ENCODE measurements at regions not wholly inside any gene's neighbourhood (a gene's known extent, or its start where the extent isn't known, plus 50 kb on each side); places are given as distances from the start of the nearest gene placed in this dataset.

DNA sequence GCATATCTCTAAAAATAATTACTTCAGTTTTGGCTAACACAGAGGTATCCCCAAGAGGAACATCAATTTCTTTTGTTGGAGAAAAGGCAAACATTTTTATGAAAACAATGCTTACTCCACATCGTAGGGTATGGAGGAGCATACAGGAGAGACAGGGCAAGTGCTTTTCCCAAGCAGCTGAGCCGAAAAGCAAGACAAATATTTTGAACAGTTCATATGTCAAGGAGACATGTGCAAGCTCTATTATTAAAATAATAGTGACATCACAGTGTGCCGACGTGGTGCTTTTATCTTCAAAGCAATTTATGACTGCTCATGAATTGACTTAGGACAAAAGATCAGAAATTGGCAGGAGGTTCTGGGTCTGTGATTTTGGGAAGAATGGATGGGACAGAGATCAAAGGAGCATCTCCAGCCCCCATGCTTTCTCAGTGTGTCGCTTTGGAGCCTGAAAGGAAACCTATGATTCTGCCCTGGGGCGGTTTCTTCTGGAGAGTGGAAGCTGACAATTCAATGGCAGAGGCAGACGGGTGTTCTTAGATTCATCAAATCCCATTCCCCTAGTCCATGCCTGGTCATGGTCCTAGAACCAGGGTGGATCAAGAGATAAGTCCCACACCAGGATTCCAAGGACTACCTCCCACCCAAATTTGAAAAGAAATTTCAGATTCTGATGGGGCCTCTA lies 97.1 kb downstream of the JCAD start:
- DNase-seq (ENCODE audit: low spot score): no peak
- in situ Hi-C loops (cut with HindIII; ENCODE audit: low sequenced_read_pairs): no loop called here

DNA sequence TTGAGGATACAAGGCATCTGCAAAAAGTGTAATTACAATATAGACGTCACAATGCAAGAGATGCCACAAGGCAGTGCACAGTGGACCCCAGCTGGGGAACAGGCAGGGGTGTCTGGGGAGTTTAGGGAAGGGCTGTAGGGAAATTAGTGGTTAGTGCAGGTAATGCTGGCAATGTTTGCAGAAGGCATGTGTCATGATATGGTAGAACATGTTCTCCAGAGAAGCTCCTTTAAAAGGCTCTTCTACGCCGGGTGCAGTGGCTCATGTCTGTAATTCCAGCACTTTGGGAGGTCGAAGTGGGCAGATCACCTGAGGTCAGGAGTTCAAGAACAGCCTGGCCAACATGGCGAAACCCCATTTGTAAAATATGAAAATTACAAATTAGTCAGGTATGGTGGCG lies 98.0 kb downstream of the JCAD start:
- in situ Hi-C loops (cut with HindIII; ENCODE audit: low sequenced_read_pairs): no loop called here
- DNase-seq (ENCODE audit: low spot score): no peak

- in situ Hi-C loops (cut with HindIII; ENCODE audit: low sequenced_read_pairs): no loop called here
- peak; percentile 54 for DNase-seq (ENCODE audit: low spot score)
These were observed 99.1 kb downstream of the JCAD start for GRCh38 chr10:29960261-29960660.

DNA sequence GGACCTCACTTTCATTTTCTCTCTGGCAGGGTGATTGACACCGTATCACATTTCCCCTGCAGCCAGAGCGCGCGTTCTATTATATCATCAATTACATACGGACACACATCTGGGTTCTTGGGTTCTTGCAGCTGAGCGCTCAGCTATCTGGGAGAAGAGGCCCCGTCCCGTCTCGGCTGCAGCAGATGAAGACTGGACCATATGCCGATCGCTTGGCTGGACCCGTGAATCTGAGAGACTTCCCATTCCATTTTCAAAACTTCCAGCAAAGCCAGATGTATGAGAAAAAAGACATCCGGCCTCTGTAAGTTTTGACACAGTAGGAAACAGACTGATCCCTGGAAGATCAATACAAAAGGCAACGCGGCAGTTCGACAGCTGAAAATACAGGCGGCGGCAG lies 99.8 kb downstream of the JCAD start:
- DNase-seq (ENCODE audit: low spot score): no peak
- in situ Hi-C loops (cut with HindIII; ENCODE audit: low sequenced_read_pairs): no loop called here

DNA sequence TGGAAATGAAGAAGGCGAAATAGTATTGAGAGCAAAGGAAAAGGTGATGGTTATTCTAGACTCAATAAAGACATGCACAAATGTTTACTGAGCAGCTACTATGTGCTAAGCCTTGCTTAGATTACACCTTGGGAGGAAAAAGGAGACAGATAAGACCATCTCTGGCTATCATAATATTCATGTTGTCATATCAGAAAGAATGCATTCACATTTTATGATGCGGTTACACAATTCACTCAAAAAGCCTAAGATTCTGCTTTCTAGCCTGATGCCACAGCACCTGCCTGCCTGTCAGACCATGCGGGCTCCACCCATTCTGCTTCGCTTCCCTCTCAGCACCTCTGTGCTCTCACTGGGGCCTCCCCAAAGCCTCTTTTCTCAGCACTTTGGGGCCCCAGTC lies 100.9 kb downstream of the JCAD start:
- in situ Hi-C loops (cut with HindIII; ENCODE audit: low sequenced_read_pairs): no loop called here
- DNase-seq (ENCODE audit: low spot score): no peak

DNA sequence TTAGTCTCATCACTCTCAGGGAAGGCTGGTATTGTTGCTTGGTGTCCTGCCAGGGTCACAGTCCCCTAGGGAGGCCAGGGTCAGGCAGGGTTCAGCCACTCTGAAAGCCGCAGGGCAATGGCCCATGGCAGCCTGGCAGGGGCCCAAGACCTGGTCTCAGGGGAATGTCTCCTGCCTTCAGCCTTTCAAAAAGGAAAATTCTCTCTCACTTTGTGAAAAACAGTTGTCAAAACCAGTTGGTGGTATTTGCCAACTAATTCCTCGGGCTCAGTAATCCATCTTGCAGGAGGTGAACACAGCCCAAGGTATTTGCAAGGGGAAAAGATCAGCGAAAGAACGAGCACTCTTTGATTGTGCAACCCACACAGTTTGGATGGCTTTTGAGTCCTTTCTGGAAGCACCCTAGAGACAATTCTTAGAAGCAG lies 101.5 kb downstream of the JCAD start:
- no peak for DNase-seq (ENCODE audit: low spot score)
- in situ Hi-C loops (cut with HindIII; ENCODE audit: low sequenced_read_pairs): no loop called here

DNA sequence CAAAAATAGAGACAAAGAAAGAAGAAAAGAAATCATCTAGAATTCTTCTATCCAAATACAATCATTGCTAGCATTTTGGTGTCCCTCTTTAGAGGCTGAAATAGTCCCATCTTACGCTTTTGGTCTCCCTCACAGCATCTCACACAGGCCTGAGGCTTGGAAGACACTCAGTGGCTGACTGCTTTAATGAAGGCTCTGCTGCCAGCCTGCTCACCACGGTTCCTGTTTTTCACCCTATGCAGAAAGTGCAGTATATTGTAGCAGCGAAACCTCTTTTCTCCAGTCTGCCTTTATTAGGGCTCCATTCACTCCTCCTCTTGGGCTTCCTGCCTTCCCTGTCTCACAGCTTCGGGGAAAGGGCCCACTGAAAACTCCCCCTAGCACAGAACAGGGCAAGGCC lies 102.2 kb downstream of the JCAD start:
- DNase-seq (ENCODE audit: low spot score): no peak
- in situ Hi-C loops (cut with HindIII; ENCODE audit: low sequenced_read_pairs): no loop called here

- in situ Hi-C loops (cut with HindIII; ENCODE audit: low sequenced_read_pairs): no loop called here
- DNase-seq (ENCODE audit: low spot score): no peak
These were observed 103.0 kb downstream of the JCAD start for GRCh38 chr10:29956335-29956924.

DNA sequence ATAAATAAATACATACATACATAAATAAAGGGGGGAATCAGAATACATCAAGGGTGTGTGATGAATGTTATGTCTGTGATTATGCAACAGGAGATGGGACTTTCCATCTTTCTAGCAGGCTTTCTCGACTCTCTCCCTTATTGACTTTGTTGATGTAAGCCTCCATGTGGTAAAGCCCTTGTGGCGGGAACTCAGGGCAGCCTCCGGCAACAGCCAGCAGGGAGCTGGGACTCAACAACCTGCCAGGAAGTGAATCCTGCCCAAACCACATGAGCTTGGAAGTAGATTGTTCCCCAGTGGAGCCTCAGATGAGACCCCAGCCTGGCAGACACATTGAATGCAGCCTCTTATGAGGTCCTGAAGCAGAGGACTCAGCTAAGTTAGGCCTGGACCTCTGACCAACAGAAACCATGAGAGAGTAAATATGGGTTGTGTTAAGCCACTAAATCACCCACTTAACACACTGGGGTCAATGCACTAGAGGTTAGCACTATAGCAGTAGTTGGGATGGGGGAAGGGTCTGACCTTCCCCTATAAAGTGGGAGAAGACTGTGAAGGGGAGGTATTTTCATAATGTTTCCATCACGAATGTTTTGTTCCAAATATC lies 104.0 kb downstream of the JCAD start:
- no peak for DNase-seq (ENCODE audit: low spot score)
- in situ Hi-C loops (cut with HindIII; ENCODE audit: low sequenced_read_pairs): no loop called here

DNA sequence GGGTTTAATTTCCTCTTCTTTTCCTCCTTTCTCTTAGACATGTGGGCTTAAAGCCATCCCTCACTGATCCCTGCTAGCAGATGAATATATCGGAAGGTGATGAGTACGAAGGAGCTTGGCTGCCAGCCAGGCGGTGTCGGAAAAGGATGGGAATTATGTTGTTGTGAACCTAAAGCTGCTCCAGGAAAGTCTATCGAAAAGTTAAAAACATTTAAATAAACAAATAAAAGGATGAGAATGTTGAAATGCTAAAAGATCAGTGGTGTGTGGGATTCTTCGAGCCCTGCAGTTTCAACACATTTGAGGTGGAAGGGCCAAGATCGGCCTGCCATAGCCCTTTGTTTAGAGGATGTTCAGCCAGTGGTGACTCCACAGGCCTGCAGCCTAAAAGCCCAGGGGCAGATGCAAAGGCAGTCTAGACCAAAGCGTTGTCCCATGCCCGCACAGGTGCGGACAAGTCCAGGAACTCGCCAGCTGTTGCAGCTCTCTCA lies 107.9 kb downstream of the JCAD start:
- in situ Hi-C loops (cut with HindIII; ENCODE audit: low sequenced_read_pairs): no loop called here
- DNase-seq (ENCODE audit: low spot score): no peak

GRCh38 chr10:29950391-29950790 lies 109.0 kb downstream of the JCAD start:
- in situ Hi-C loops (cut with HindIII; ENCODE audit: low sequenced_read_pairs): no loop called here
- DNase-seq (ENCODE audit: low spot score): no peak

DNA sequence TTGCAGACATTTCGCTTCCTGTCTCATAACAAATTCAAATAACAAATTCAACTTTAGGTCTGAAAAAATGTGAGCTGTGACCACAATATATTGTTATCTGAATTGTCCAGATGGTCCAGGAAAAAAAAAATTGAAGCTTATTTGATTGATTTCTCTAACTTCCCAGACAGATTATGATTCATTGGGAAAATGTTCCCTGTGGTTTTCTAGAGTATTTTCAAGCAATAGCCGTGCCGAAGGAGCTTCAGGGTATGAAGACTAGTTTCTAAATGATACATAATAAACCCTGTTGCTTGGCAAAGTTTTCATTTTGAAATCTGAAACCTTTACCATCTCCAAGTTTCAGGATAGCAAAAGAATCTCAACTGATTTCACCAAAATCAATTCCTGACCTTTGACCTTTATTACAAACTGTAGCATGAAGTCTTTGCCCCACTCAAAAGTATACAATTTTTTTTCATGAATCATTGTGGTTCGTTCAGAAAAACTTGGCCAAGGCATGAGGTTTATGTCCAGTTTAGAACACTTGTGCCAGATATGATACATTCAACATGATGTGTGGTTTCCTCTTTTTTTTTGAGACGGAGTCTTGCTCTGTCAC lies 109.9 kb downstream of the JCAD start:
- DNase-seq (ENCODE audit: low spot score): no peak
- in situ Hi-C loops (cut with HindIII; ENCODE audit: low sequenced_read_pairs): no loop called here

- in situ Hi-C loops (cut with HindIII; ENCODE audit: low sequenced_read_pairs): no loop called here
- no peak for DNase-seq (ENCODE audit: low spot score)
These were observed 110.5 kb downstream of the JCAD start for GRCh38 chr10:29948881-29949355.

GRCh38 chr10:29947701-29948060 lies 111.7 kb downstream of the JCAD start:
- in situ Hi-C loops (cut with HindIII; ENCODE audit: low sequenced_read_pairs): no loop called here
- DNase-seq (ENCODE audit: low spot score): no peak

- peak; percentile 6 for DNase-seq (ENCODE audit: low spot score)
These were observed 112.3 kb downstream of the JCAD start for GRCh38 chr10:29946953-29947700.

DNA sequence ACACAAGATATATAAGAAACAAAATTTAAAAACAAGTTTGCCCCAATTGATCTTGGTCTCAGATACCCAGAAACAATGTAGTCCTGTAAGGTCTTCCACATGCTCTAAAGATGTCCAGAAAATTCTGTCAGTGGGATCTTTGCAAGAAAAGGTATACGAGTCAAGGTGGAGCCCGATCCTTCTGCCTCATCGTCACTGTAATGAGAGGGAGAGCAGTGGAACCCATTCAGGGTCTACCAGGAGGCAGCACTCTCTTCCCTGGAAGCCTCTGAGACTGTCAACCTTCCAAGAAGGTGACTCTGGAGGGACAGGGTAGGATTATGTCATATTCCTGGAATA lies 112.8 kb downstream of the JCAD start:
- in situ Hi-C loops (cut with HindIII; ENCODE audit: low sequenced_read_pairs): no loop called here
- DNase-seq (ENCODE audit: low spot score): no peak

More at GRCh38 chr10:29946953-29947700, 112.3 kb downstream of the JCAD start:
- in situ Hi-C loops (cut with HindIII; ENCODE audit: low sequenced_read_pairs): no loop called here

DNA sequence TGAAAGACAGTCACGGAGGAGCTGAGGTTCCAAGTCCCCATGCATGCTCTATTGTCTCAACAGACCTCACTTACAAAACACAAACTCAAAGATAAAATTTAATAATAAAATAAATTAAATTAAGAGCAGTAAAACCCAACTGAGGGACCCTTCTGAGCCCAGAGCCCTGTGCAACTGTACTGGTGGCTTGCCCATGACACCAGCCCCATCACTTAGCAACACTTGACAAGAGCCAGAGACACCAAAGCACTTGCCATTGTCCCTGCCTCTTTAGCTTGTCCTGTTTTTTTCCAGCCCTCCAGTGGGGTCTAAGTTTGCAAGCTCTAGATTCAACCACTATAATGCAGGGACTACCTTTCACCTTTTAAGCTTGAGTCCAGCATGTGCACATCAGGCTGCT lies 117.9 kb downstream of the JCAD start:
- no peak for DNase-seq (ENCODE audit: low spot score)
- in situ Hi-C loops (cut with HindIII; ENCODE audit: low sequenced_read_pairs): no loop called here

- in situ Hi-C loops (cut with HindIII; ENCODE audit: low sequenced_read_pairs): no loop called here
These were observed 126.4 kb downstream of the JCAD start for GRCh38 chr10:29932991-29933390.

DNA sequence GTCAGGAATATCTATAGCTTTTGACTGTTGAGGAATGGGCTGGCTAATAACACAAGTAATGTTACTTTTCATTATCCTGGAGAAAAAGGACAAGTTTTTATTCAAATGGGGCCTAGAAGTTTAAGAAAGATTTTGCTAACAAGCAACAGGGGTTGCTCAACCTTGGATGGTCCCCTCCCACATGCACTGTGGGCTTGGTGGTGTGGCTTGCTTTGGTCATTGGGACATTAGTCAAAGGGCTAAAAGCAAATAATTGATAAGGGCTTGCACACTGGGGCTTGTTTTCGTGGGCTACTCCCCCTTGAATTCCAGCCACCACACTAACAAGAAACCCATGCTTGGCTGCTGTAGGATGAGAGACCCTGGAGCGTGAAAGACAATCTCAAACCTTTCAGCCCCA lies 127.6 kb downstream of the JCAD start:
- in situ Hi-C loops (cut with HindIII; ENCODE audit: low sequenced_read_pairs): no loop called here

More at GRCh38 chr10:29932991-29933390, 126.4 kb downstream of the JCAD start:
- DNase-seq (ENCODE audit: low spot score): no peak

DNA sequence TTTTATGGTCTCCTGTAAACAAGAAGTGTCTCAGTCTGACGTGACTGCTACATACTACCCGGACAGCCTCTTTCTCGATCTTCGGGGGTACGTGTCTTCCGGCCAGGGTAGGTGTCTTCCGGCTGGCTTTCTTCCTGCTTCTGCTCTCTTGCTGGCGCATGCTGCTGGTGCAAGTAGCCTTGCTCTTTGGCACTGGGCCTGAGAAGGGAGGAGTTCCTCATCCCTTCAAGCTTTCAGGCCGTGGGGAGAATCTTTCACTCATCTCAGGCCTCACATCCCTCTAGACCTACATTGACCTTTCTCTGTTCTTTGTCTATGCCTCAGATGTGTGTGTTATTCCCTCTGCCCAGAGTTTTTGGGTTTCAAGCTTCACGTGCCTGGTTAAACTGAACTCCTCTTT lies 130.4 kb downstream of the JCAD start:
- in situ Hi-C loops (cut with HindIII; ENCODE audit: low sequenced_read_pairs): no loop called here
- no peak for DNase-seq (ENCODE audit: low spot score)

More for the DNA sequence above, 127.6 kb downstream of the JCAD start:
- no peak for DNase-seq (ENCODE audit: low spot score)

Data from G401 (cell line).